ENCODE measurements at regions not wholly inside any gene's neighbourhood (a gene's known extent, or its start where the extent isn't known, plus 50 kb on each side); places are given as distances from the start of the nearest gene placed in this dataset.

- Histone ChIP-seq H3K27me3 (ENCODE audit: control insufficient read depth, insufficient read depth, low read length) (no peaks in the 10 kb centered on the region), H3K4me3 (replicated peaks in 1 of 4; ENCODE audit: control extremely low read depth in 1 of 4, insufficient read depth in 1 of 4, low read depth in 3 of 4, low read length in 4 of 4) (no peak overlapping the region), H2AFZ (ENCODE audit: low read length) (no peak overlapping the region), H3K79me2 (ENCODE audit: control insufficient read depth, insufficient read depth, low read length) (no peaks in the 10 kb centered on the region), H3K36me3 (ENCODE audit: control insufficient read depth, insufficient read depth, low read length) (no peaks in the 10 kb centered on the region), H3K4me2 (ENCODE audit: extremely low read depth, insufficient read depth, low read length) (no peak overlapping the region), H3K9ac (ENCODE audit: insufficient read depth, low read length) (no peak overlapping the region), H3K9me3 (ENCODE audit: control insufficient read depth, insufficient read depth, low read depth, low read length) (no peaks in the 10 kb centered on the region), H3K27ac (ENCODE audit: insufficient read depth, low read length) (no peak overlapping the region), H3K4me1 (ENCODE audit: control insufficient read depth, extremely low read depth, insufficient read depth, low read length) (no peaks in the 10 kb centered on the region), H4K20me1 (ENCODE audit: control insufficient read depth, extremely low read depth, insufficient read depth, low read length) (no peaks in the 10 kb centered on the region)
- no peak for TF ChIP-seq CTCF (conservative IDR thresholded peaks at IDR 0.05 in 1 of 2, IDR thresholded peaks at IDR 0.05 in 1 of 2; ENCODE audit: low read depth in 1 of 2, low read length in 2 of 2)
- no peak for TF ChIP-seq EZH2 (IDR thresholded peaks at IDR 0.05; ENCODE audit: low read length, missing control alignments)
- DNase-seq (ENCODE audit: low read depth in 2 of 2) = no peak
These were observed 222.8 kb upstream of the NLGN4Y start for GRCh38 chrY:14301552-14301951.

- H3K4me3 ChIP-seq (replicated peaks in 1 of 4; ENCODE audit: control extremely low read depth in 1 of 4, insufficient read depth in 1 of 4, low read depth in 3 of 4, low read length in 4 of 4) = no peak overlapping the region
- no peaks in the 10 kb centered on the region for H3K36me3 ChIP-seq (ENCODE audit: control insufficient read depth, insufficient read depth, low read length)
- no peak for TF ChIP-seq EZH2 (IDR thresholded peaks at IDR 0.05; ENCODE audit: low read length, missing control alignments)
- no peak for TF ChIP-seq CTCF (conservative IDR thresholded peaks at IDR 0.05 in 1 of 2, IDR thresholded peaks at IDR 0.05 in 1 of 2; ENCODE audit: low read depth in 1 of 2, low read length in 2 of 2)
- H2AFZ ChIP-seq (ENCODE audit: low read length) = no peak overlapping the region
- H3K9me3 ChIP-seq (ENCODE audit: control insufficient read depth, insufficient read depth, low read depth, low read length) = no peaks in the 10 kb centered on the region
- H3K27me3 ChIP-seq (ENCODE audit: control insufficient read depth, insufficient read depth, low read length) = no peaks in the 10 kb centered on the region
- peak in 1 of 2 donors; percentile 2 for DNase-seq (ENCODE audit: low read depth in 2 of 2)
- no peak overlapping the region for H3K9ac ChIP-seq (ENCODE audit: insufficient read depth, low read length)
- no peak overlapping the region for H3K27ac ChIP-seq (ENCODE audit: insufficient read depth, low read length)
- no peaks in the 10 kb centered on the region for H4K20me1 ChIP-seq (ENCODE audit: control insufficient read depth, extremely low read depth, insufficient read depth, low read length)
- H3K4me1 ChIP-seq (ENCODE audit: control insufficient read depth, extremely low read depth, insufficient read depth, low read length) = no peaks in the 10 kb centered on the region
- no peaks in the 10 kb centered on the region for H3K79me2 ChIP-seq (ENCODE audit: control insufficient read depth, insufficient read depth, low read length)
- no peak overlapping the region for H3K4me2 ChIP-seq (ENCODE audit: extremely low read depth, insufficient read depth, low read length)
These were observed 195.5 kb upstream of the NLGN4Y start for GRCh38 chrY:14328677-14329345.

- no peak overlapping the region for H3K4me2 ChIP-seq (ENCODE audit: extremely low read depth, insufficient read depth, low read length)
- TF ChIP-seq EZH2 (IDR thresholded peaks at IDR 0.05; ENCODE audit: low read length, missing control alignments) (no peak), CTCF (conservative IDR thresholded peaks at IDR 0.05 in 1 of 2, IDR thresholded peaks at IDR 0.05 in 1 of 2; ENCODE audit: low read depth in 1 of 2, low read length in 2 of 2) (no peak)
- DNase-seq (ENCODE audit: low read depth in 2 of 2) = no peak
- no peaks in the 10 kb centered on the region for H3K79me2 ChIP-seq (ENCODE audit: control insufficient read depth, insufficient read depth, low read length)
- H4K20me1 ChIP-seq (ENCODE audit: control insufficient read depth, extremely low read depth, insufficient read depth, low read length) = no peaks in the 10 kb centered on the region
- H3K4me1 ChIP-seq (ENCODE audit: control insufficient read depth, extremely low read depth, insufficient read depth, low read length) = no peaks in the 10 kb centered on the region
- H3K9ac ChIP-seq (ENCODE audit: insufficient read depth, low read length) = no peak overlapping the region
- no peaks in the 10 kb centered on the region for H3K9me3 ChIP-seq (ENCODE audit: control insufficient read depth, insufficient read depth, low read depth, low read length)
- H3K27me3 ChIP-seq (ENCODE audit: control insufficient read depth, insufficient read depth, low read length) = no peaks in the 10 kb centered on the region
- no peak overlapping the region for H3K4me3 ChIP-seq (replicated peaks in 1 of 4; ENCODE audit: control extremely low read depth in 1 of 4, insufficient read depth in 1 of 4, low read depth in 3 of 4, low read length in 4 of 4)
- H3K27ac ChIP-seq (ENCODE audit: insufficient read depth, low read length) = no peak overlapping the region
- no peak overlapping the region for H2AFZ ChIP-seq (ENCODE audit: low read length)
- no peaks in the 10 kb centered on the region for H3K36me3 ChIP-seq (ENCODE audit: control insufficient read depth, insufficient read depth, low read length)
These were observed 194.0 kb upstream of the NLGN4Y start for GRCh38 chrY:14330362-14330761.
